Fibroblast of skin of right biceps (primary cell): ENCODE measurements at regions not wholly inside any gene's neighbourhood (a gene's known extent, or its start where the extent isn't known, plus 50 kb on each side); places are given as distances from the start of the nearest gene placed in this dataset.
A peak's percentile ranks its signal among the peaks of the same experiment; 100 is the strongest.

Source experiments
- DNase-seq: peaks from one replicate; pipeline ENCODE4 v3.0.0-alpha.2; 2013

DNA sequence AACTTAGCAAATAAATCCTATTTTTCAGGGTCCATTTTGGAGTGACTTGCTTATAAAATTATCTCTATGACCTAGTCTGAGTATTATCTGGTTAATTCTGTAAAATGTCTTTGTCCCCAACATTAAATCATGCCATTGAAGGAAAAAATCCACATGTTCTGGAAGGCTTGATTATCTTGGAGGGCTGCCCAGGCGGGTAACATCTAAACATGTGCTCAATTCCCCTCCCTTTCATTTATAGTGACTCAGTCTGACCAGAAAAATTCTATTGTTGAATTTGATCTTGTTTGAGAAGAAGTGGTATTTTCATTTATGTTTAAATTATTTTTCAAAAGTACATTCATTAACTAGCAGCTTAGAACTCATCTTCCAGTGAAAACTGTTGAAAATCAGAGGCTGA lies 55.4 kb upstream of the SLC10A7 start:
- DNase-seq, result peak; percentile 10

DNA sequence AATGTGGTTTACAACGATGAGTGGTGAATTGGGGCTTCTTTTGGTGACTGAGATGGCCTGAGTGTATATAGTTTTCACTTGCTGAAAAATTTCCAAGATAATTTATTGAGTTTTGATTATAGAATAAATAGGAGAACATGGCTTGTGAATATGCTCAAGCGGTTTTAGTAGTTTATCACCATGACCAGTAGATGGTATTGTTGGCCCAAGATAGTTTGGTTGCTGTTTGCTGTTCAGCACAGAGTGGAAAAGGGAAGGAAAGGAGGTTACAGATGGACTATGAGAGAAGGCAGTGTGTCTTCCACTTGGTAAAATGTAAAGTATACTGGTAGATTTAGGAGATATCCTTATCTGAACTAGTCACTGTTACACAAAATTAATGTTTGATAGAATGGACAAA lies 55.8 kb upstream of the POU4F2 start:
- DNase-seq, result no peak

DNA sequence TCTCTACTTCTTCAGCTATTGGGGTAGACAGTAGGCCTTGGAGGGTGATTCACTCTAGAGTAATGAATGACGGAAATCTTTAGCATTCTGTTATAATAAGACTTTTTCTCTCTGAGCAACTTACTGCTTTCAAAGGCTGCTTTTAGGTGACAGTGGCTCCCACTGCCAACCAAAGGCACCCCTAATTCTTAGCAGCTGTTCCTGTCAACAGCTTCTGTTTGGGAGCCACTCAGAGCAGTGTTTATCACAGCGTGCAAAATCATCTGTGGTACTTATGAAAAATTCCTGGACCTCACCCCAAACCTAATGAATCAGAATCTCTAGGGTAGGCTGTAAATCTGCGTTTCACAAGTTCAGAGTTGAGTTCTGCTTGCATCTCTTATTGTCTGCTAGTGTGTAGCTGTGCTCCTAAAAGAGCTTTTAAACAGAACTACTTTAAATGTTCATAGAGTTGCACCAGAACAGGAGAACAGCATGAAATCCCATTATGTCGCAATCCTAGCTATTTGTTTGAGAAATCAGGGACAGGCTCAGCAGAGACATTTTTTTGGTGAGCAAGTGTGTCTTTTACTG lies 52.8 kb upstream of the POU4F2 start:
- peak; percentile 57 for DNase-seq
